COR-L47 (cell line): ENCODE measurements at regions not wholly inside any gene's neighbourhood (a gene's known extent, or its start where the extent isn't known, plus 50 kb on each side); places are given as distances from the start of the nearest gene placed in this dataset.
"Not testable (repeated sequence)": the region's sequence is repeated elsewhere in the genome, so short reads cannot be mapped to it uniquely, and the experiment has no call there.

ENCODE experiments used
- DNase-seq: peaks from one replicate; lab custom pipeline; 2025; lab: John Stamatoyannopoulos, UW

DNA sequence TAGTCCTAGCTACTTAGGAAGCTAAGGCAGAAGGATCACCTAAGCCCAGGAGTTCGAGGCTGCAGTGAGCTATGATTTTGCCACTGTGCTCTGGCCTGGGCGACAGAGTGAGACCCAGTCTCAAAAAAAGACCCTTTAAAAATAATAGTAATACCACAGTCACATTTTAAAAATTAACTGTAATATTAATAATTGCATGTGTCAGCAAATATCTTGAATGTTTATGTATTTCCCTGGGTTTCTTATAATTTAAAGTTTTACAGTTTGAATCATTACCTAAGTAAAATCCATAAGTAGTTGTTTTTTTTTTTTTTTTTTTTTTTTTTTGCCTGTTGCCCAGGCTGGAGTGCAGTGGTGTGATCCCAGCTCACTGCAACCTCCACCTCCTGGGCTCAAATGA lies 69.2 kb downstream of the LYZL2 start:
- no peak for DNase-seq

DNA sequence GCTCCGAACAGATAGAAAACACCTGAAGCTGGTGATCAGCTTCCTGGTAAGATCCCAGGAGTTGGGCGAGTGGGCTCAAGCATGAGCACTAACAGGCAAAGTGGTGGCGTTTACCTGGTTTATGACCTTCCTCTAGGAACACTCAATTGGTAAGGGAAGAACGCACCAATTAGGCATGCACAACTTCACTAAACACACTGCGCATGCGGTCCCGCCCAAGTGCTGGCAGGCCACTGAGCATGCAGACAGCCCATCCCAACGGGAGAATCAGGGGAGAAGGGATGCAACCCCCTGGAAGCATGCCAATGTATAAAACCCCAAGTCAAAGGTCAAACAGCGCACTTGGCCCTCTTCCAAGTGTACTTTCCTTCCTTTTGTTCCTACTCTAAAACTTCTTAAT lies 70.4 kb downstream of the LYZL2 start:
- DNase-seq: no peak

DNA sequence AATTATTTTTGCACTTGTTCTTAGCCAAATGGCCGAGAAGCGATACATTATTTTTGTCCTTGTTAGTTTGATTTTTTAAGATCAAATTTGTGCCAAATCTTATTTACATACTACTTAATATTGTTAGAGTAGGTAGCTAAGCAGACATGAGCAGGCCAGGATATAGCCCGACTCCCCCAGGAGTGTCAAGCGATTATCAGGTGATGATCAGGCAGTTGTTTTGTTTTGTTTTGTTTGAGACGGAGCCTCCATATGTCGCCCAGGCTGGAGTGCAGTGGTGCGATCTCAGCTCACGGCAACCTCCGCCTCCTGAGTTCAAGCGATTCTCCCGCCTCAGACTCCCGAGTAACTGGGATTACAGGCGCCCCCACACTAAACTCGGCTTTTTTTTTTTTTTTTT lies 71.1 kb downstream of the LYZL2 start:
- DNase-seq: no peak

DNA sequence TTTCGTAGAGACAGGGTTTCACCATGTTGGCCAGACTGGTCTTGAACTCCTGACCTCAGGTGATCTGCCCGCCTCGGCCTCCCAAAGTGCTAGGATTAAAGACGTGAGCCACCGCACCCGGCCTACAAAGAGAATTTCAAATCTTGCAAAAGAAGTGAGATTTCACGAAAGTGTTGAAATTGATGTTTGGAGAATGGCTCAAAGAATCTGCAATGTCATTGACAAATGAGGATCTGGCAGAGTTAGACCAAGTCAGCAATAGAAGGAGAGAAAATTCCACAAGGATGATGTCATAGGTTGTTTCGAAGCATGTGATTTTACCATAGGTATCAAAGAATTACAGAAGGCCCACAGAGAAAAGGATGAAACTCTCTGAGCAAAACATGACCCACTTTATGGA lies 71.7 kb downstream of the LYZL2 start:
- DNase-seq: no peak

DNA sequence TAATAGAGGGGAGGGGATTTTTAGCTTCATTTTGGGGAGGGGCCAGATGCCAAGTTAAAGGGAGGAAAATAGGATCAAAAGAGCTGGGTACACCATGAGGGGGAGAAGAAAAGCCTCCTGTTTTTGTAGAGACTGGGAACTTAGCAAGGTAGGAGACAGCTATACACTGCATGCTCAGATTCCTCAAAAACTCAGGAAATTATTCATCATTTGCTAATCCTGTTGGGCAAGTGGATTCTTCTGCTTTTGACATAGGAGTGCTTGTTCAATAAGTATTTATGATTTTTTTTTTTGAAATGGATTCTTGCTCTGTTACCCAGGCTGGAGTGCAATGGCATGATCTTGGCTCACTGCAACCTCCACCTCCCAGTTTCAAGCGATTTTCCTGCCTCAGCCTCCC lies 73.4 kb downstream of the LYZL2 start:
- DNase-seq: no peak

DNA sequence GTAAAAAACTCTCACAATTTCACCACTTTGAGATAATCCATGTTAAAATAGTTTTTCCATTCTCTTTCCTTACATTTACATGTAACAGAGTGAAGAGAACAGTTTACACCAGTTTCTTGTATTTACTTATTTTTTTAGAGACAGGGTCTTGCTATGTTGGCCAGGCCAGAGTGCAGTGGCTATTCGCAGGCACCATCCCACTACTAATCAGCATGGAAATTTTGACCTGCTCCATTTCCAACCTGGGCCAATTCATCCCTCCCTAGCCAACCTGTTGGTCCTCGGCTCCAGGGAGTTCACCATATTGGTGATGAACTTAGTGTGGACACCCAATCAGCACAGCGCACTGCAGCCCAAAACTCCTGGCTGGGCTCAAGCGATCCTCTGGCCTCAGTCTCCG lies 74.1 kb downstream of the LYZL2 start:
- DNase-seq: no peak

DNA sequence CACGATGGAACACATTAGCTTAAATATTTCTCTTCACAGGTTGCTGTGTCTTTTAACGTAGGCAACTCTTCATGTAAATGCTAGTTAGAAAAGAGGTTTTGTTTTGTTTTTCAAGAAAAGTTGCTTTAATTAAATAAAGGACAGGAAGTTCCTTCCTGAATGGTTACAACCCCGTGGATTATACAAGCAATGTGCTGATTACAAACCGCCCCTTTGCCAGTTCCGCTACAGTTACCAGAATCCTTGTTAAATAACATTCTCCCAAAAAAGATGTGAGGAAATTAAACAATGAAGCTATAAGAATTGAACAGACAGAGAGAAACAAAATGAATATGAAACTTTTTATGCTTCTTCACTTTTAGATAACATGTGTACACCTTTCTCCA lies 75.1 kb downstream of the LYZL2 start:
- DNase-seq: no peak

DNA sequence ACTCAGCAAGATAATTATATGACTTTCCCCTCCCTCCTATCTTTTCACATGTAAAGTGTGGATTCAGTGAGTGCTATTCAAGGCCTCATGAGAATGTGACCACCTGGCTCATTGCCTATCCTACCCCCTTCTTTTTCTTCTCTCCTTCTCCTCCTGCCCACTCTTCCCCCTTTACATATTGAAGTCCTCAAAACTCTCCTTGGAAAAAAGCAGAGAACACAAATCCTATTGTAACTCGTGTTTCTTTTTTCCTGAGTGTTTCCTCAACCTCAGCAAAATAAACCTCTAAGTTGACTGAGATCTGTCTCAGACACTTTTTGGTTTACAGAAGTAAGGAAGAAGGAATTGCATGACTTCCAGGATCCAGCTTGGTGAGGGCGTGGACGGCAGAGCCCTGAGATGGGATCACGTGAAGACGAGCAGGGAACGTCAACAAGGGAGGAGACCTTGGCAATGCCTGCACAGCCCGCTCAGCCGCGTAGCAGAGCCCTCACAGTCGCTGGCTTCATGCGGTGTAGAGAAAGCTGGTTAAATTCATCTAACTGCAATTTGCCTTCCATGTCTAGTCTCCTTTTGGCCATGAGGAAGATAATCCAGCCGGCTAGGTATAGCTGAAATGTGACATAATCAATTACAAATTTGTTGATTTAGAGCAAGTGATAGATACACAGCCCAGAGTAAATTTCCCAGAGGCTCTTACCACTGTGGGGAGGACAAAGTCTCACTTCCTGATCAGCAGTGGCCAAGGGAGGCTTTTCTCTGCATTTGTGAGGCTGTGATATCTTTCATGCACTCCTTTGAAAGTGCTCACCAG lies 75.7 kb downstream of the LYZL2 start:
- DNase-seq: peak; percentile 12

DNA sequence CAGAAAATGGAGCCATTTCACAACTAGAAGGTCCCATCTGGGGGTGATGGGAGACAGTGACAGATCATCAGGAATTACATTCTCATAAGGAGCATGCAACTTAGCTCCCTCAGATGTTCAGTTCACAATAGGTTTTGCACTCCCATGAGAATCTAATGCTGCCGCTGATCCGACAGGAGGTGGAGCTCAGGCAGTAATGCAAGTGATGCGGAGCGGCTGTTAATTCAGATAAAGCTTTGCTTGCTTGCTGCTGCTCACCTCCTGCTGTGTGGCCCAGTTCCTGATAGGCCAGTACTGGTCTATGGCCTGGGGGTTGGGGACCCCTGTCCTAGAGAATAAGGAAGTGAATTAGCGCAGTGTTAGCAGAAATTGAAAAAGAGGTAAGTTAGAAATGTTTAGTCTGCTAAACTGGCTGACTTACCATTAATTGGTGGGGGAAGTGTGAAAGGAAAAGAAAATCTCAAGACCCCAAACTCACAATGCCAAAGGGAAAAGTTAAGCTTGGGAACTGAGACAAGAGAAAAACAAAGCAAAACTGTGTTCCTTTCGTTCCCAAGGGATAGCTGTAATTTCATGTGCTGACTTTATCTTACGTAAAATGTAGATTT lies 76.4 kb downstream of the LYZL2 start:
- DNase-seq: no peak

DNA sequence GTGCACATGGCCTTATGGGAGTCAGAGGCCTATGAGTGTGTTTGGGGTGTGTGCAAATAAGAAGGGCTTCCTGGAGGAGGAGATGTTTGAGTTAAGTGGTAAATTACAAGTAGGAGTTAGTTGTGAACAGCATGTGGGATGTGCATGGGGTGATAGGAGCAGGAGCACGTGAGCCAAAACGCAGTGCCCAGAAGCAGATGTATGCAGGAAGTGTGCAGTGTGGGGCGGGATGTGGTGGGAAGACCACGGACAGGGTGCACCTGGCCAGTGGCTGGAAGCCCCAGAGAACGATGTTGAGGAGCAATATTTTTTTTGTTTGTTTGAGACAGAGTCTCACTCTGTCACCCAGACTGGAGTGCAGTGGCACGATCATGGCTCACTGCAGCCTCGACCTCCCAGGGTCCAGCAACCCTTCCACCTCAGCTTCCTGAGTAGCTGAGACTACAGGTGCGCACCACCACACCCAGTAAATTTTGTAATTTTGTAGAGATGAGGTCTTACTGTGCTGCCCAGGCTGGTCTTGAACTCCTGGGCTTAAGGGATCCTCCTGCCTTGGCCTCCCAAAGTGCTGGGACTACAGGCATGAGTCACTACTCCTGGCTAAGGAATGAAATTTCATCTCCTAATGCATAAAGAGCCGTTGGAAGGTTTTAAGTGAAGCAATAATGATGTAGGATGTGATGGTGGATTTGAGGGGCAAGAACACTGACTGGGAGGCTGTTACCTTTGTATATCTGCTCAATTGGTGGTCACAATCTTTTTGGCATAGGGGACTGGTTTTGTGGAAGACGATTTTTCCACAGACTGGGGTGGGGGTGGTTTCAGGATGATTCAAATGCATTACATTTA lies 78.4 kb downstream of the LYZL2 start:
- DNase-seq: no peak

DNA sequence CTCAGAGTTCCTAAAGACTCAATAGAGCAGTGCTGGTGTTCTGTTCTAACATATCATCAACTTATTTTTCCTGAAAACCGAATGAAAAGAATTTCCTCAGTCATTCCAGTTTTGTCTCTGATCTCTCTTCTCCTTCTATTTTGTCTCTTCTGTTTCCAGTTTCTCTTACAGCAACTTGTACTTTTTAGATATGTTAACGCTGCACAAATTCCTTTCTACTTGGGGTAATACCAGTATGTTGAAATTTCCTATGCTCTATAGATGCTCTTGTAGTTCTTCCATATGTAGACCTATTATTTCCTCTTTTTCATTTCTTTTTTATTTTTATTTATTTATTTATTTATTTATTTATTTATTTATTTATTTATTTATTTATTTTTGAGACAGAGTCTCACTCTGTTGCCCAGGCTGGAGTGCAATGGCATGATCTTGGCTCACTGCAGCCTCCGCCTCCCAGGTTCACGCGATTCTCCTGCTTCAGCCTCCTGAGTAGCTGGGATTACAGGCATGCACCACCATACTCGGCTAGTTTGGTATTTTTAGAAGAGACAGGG lies 80.3 kb downstream of the LYZL2 start:
- not testable (repeated sequence) for DNase-seq

DNA sequence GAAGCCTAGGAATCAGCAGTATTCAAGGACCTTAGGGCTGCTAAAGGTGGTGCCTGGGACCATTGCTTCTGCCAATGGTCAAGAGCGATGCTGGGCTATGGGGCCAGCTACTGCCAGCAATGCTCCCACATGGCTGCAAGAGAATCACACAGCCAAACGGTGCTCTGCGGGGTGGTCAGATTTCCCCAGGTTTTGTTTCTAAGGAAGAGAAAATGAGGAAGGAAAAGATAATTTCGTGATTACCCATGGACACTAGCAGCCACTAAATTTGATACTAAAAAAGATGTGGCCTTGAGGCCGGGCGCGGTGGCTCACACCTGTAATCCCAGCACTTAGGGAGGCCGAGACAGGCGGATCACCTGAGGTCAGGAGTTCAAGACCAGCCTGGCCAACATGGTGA lies 83.0 kb downstream of the LYZL2 start:
- DNase-seq: no peak

DNA sequence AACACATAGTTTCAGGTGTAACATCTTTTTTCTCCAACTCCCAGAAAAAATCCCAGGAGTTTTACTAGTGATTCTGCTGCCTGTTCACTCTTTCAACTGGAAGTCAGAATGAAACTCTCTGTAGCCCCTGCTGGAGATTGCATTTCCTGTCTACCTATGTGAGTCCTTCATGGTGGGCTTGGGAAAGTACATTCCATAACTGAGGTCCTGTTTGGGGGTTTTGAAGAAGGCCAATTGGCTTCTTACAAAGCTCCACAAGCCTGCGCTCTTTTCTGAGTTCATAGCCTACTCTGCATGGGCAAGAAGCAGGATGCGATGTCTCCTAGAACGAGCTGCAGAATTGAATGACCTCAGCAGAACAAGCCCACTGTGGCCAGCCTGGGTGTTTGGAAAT lies 86.7 kb downstream of the LYZL2 start:
- DNase-seq: no peak

DNA sequence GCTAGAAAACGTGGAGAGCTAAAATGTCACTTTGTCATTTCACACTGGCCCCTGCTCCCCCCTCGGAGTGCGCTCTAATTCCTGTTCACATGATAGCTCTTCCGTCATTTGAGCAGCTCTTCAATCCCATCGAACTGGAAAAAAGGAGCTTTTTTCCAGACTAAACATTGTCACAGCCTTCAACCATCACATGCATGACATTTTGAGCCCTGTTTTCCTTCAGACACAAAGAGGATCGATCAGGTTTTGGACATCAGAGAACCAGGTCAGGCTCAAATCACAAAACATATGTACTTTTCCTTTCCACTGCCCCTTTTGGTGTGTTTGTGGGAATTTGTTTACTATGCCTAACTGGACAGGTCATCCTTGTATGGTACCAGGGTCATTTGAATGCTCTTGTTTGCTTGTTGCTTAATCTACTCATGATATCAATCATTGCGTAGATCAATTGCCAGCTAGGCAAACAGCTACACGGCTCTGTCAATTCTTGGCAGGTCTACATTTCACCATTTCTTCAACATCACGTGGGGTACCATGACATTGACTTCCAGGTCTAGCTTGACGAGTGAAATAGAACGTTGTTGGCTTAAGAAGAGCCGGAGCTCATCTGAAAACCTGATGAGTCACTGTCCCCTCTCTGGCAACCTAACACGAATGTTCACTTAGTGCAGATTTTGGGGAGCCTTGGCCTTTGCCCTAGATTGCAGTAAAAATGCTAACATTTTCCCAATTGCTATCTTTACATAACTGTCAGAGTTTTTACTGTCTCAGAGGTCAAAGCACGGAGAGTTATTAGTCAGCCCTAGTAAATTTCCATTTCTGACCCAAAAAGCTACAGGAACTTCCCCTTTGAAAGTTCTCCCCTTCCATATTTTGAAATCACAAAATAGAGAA lies 87.3 kb downstream of the LYZL2 start:
- DNase-seq: no peak

DNA sequence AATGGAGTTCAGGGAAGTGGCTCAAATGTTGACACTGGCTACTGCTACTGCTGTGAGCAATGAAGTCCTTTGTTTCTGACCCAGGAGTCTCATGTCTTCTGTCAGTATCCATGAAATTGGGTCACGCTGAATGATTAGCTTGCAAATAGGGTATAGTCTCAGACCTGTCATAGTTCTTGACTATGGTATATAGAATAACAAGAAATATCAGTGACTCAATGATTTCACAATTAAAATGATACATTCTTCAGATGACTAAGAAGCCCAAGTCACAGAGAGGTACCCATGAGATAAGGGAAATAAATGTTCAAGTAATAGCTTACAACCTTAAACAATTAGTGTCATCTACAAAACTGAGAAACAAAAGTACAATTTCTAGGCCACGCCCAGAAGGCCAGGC lies 89.3 kb downstream of the LYZL2 start:
- no peak for DNase-seq

DNA sequence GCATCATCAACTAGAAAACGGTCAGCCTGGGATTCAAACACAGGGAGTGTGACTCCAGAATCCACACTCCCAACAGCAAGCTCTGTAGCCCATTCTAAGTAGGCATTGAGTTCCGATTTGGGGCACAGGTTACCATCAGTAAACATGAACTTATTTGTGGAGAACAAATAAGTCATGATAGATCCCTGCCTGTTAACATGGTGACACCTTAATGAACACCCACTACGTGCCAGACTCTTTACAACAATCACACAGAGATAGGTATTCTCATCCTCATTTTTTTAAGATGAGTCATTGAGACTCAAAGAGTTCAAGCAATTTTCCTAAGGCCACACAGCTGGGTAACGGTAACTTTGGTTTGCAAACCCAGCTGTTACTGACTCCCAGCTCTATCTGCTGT lies 91.5 kb downstream of the LYZL2 start:
- no peak for DNase-seq

DNA sequence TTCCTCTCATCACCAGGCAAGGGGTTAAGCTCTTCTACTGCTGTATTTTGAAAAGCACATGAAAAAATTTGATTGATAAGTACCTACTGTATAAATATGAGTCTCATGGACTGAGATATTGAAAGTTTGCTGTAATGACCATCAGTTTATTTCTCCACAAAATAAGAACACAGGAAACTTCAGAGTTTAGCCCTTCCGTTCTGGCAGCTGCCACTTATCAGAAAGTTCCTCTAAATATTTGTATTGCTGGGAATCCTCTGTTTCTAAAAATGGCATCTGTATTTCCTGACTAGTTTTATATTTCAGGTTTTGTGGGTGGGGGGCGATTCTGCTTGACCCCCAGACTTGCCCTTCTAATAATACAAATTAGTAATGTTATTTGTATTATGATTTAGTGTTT lies 92.0 kb downstream of the LYZL2 start:
- no peak for DNase-seq

DNA sequence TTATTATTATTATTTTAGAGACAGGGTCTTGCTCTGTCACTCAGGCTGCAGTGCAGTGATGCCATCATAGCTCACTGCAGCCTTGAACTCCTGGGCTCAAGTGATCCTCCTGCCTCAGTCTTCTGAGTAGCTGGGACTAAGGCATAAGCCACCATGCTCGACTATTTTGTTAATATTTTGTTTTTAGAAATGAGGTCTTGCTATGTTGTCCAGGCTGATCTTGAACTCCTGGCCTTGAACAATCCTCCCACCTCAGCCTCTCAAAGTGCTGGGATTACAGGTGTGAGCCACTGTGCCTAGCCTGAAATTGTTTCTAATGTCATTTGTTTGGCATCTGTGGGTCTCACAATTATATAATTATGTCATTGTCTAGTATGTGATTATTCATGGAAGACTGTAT lies 92.4 kb downstream of the LYZL2 start:
- DNase-seq: not testable (repeated sequence)

DNA sequence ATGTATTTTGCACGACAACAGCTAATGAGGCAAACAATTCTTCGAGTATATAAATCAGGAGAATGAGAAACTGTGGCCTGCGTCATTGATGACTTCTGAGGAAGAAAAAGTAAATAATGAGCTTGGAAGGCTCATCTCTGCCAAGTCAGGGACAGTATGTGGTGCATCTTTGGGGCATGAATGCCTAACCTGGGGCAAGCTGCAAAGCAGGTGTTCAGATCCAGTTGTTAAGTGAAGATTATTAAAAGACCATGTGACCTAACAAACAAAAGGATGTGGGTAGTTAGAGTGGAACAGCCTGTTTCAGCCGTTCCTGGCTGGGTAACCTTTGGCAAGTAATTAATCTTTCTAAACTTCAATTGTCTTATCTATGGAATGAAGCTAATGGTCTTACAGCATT lies 93.0 kb downstream of the LYZL2 start:
- no peak for DNase-seq

DNA sequence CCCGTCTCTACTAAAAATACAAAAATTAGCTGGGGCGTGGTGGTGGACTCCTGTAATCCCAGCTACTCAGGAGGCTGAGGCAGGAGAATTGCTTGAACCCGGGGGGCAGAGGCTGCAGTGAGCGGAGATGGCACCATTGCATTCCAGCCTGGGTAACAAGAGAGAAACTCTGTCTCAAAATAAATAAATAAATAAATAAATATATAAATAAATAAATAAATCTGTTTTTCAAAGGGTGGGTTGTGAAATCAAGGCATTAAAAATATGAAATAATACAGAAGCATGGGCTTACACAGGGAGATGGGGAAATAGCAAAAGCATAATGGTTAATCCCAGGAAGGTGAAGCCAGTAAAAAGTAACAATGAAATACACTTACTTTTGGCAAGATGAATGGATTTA lies 93.9 kb downstream of the LYZL2 start:
- DNase-seq: no peak

DNA sequence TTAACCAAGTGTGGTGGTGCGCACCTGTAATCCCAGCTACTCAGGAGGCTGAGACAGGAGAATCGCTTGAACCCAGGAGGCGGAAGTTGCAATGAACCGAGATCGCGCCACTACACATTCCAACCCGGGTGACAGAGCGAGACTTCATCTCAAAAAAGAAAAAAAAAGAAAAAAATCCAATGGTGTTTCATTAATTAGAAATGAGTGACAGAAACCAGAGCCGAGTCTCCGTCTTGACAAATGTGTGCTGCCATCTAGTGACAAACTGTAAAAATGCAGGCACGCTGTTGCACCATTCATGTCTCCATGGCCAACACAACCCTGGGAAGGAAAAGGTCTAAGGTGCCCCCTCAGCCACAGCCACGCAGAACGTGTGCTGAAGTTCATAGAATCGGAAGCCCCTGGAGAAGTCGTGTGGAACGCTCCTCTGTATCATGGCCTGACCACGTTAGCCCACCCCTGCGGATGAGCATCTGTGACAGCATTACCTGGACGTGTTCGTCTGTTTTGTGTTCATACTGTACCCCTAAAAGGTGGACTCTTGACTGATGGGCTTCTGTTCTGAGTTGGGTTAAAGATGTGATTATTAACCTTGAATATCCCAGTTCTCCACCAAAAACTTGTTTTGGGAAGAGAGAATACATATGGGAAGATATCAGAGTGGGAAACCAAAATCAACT lies 94.9 kb downstream of the LYZL2 start:
- peak; percentile 42 for DNase-seq
